ENCODE measurements at regions not wholly inside any gene's neighbourhood (a gene's known extent, or its start where the extent isn't known, plus 50 kb on each side); places are given as distances from the start of the nearest gene placed in this dataset.
A peak's percentile ranks its signal among the peaks of the same experiment; 100 is the strongest.

DNA sequence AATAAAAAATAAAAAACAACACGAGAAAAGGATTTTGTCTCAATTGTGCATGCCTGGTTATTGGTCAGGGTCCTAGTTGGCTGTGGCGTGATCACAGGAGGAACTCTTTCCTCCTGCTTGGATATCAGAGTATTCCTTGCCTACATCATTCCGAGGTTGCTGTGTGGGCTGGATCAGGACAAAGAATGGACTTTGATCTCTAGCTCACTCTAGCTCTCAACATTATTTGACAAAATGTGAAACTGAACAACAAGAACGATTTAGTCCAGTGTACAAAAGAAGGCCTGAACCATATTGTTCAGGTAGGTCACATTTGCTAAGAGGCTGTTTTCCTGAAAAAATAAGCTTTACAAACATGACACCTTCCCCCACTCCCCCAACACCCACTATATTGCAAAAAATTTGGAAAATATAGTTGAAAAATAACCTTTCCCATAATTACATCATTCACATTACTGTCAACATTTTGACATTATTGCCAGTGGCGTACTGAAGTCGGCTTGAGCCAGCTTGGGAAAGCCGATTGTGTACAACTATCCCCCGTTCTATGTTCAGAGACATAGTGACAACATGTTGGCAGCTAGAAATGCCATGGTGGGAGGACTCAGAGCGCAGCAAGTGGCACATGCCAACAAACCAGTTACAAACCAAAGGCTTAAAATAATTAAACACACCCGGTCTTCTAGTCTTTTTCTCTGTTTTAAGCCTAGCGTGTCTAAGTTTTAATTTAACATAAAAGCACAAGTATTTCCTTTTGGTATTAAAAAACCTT is 179.0 kb downstream of the LPIN1 start:
- H3K4me3 ChIP-seq (ENCODE audit: low read depth, low read length) = no peak overlapping the region
- no peak for DNase-seq (ENCODE audit: low read depth)
- TF ChIP-seq, protein P1, sequence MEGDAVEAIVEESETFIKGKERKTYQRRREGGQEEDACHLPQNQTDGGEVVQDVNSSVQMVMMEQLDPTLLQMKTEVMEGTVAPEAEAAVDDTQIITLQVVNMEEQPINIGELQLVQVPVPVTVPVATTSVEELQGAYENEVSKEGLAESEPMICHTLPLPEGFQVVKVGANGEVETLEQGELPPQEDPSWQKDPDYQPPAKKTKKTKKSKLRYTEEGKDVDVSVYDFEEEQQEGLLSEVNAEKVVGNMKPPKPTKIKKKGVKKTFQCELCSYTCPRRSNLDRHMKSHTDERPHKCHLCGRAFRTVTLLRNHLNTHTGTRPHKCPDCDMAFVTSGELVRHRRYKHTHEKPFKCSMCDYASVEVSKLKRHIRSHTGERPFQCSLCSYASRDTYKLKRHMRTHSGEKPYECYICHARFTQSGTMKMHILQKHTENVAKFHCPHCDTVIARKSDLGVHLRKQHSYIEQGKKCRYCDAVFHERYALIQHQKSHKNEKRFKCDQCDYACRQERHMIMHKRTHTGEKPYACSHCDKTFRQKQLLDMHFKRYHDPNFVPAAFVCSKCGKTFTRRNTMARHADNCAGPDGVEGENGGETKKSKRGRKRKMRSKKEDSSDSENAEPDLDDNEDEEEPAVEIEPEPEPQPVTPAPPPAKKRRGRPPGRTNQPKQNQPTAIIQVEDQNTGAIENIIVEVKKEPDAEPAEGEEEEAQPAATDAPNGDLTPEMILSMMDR (IDR thresholded peaks at IDR 0.05; ENCODE audit: low read depth, low read length) = no peak
- TF ChIP-seq POLR2A (IDR thresholded peaks at IDR 0.05; ENCODE audit: extremely low read depth, insufficient read length) (no peak), MYC (IDR thresholded peaks at IDR 0.05; ENCODE audit: low read depth, low read length) (no peak)
- TF ChIP-seq, protein P2, sequence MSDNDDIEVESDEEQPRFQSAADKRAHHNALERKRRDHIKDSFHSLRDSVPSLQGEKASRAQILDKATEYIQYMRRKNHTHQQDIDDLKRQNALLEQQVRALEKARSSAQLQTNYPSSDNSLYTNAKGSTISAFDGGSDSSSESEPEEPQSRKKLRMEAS (IDR thresholded peaks at IDR 0.05; ENCODE audit: low read depth, low read length) = no peak

DNA sequence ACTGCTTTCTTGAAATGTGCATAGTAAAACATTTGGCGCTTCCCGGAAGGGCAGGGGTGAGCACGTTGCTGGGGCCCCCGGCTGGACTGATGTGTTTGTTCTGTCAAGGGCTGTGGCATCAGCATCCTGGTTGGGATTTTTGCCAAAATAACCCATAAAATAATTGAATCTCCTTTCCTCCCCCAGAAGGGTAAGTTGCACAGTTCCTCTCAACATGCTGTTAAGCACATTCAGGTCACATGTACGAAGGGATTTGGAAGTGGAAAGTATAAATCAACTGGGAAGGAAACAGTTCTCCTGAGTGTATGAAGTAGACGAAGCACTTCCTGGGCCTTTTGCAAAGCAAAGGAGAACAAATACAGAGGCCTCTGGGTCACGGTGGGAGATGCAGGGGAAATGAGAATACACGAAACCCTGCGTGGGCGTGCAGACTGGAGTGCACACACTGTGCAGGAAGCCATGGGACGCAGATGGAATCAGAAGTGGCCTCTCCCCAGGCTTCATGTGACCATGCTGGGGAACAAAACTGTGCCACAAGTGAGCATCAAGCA is 183.9 kb downstream of the LPIN1 start:
- TF ChIP-seq, protein P1 (IDR thresholded peaks at IDR 0.05; ENCODE audit: low read depth, low read length) = no peak
- TF ChIP-seq MYC (IDR thresholded peaks at IDR 0.05; ENCODE audit: low read depth, low read length) (no peak), POLR2A (IDR thresholded peaks at IDR 0.05; ENCODE audit: extremely low read depth, insufficient read length) (no peak)
- TF ChIP-seq, protein P2 (IDR thresholded peaks at IDR 0.05; ENCODE audit: low read depth, low read length) = no peak
- H3K4me3 ChIP-seq (ENCODE audit: low read depth, low read length) = no peak overlapping the region
- peak; percentile 49 for DNase-seq (ENCODE audit: low read depth)

DNA sequence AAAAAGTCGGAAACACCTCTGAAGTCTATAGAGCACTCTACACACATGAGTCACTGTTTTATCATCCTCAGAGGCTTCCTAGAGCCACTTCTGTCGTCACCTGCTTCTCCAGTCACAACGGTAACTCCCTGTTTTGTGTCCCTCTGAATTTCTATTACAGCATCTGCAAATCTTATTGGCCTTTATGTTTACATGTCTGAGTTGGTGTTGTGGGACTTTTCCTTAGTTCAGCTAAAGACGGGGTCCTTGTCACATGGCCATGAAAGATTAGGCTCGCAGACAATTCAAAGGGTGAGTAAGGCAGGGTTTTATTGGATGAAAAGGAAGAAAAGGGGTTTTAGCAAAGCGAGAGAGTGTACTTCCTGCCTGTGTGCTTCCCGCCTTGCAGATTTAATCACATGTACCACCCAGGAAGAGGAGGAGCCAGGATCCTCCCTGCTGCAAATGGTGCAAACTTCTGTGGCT is 185.6 kb downstream of the LPIN1 start:
- no peak for DNase-seq (ENCODE audit: low read depth)
- no peak overlapping the region for H3K4me3 ChIP-seq (ENCODE audit: low read depth, low read length)
- no peak for TF ChIP-seq POLR2A (IDR thresholded peaks at IDR 0.05; ENCODE audit: extremely low read depth, insufficient read length)

DNA sequence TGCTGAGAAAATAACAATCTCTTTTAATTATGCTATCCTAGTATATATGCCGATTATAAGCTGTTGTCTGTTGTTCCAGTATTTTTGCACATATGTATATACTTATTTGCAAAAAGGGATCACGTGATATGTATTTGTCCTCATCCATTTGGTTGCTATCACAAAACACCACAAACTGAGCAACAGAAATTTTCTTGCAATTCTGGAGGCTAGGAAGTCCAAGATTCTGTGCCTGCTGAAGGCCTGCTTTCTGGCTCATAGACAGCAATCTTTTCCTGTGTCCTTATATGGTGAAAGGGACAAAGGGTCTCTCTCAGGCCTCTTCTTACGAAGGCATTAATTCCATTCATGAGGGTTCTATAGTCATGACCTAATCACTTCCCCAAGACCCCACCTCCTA is 186.5 kb downstream of the LPIN1 start:
- TF ChIP-seq, protein P1 (IDR thresholded peaks at IDR 0.05; ENCODE audit: low read depth, low read length) = no peak
- TF ChIP-seq, protein P2 (IDR thresholded peaks at IDR 0.05; ENCODE audit: low read depth, low read length) = no peak
- TF ChIP-seq MYC (IDR thresholded peaks at IDR 0.05; ENCODE audit: low read depth, low read length) (no peak), POLR2A (IDR thresholded peaks at IDR 0.05; ENCODE audit: extremely low read depth, insufficient read length) (no peak)
- H3K4me3 ChIP-seq (ENCODE audit: low read depth, low read length) = no peak overlapping the region
- no peak for DNase-seq (ENCODE audit: low read depth)

DNA sequence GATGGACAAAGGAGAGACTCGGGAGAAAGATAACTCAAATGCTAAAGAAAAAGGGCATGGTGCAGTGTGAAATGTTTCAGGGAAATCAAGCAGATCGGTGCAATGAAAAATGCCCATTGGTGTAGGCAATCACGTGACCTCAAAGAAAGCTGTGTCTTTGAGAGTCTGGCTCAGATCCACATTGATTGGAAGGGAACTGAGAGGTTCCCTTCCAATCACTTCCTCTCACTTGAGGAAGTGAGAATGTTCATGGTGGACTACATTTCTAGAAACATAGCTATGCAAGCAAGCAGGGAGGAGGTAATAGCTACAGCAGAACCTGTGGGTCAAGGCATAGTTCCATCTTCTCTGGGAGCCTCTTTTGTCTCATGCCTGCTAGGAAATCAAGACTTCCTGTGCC is 187.4 kb downstream of the LPIN1 start:
- no peak for DNase-seq (ENCODE audit: low read depth)
- TF ChIP-seq, protein P1 (IDR thresholded peaks at IDR 0.05; ENCODE audit: low read depth, low read length) = no peak
- TF ChIP-seq, protein P2 (IDR thresholded peaks at IDR 0.05; ENCODE audit: low read depth, low read length) = no peak
- no peak for TF ChIP-seq POLR2A (IDR thresholded peaks at IDR 0.05; ENCODE audit: extremely low read depth, insufficient read length)
- no peak for TF ChIP-seq MYC (IDR thresholded peaks at IDR 0.05; ENCODE audit: low read depth, low read length)
- H3K4me3 ChIP-seq (ENCODE audit: low read depth, low read length) = no peak overlapping the region

DNA sequence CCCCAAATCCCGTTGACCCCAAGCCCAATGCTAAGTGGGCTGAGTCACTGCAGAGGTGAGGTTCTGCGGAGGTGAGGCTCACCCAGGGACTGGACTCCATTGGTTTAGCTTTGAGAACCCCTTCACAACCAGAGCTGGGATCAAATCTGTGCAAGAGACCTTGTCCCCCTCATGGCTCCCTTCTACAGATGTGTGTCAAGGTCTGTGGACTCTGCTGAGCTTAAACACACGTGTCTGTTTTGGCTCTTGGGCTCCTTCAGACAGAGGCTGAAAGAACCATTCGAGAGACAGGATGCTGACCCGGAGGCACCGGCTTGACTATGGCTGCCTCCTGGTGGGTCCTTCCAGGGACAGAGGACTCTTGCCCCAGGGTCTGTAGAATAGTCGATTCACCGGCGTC is 190.3 kb downstream of the LPIN1 start:
- TF ChIP-seq POLR2A (IDR thresholded peaks at IDR 0.05; ENCODE audit: extremely low read depth, insufficient read length) (no peak), MYC (IDR thresholded peaks at IDR 0.05; ENCODE audit: low read depth, low read length) (no peak)
- TF ChIP-seq, protein P2 (IDR thresholded peaks at IDR 0.05; ENCODE audit: low read depth, low read length) = no peak
- TF ChIP-seq, protein P1 (IDR thresholded peaks at IDR 0.05; ENCODE audit: low read depth, low read length) = no peak
- no peak overlapping the region for H3K4me3 ChIP-seq (ENCODE audit: low read depth, low read length)
- DNase-seq (ENCODE audit: low read depth) = no peak
